ENCODE measurements at regions not wholly inside any gene's neighbourhood (a gene's known extent, or its start where the extent isn't known, plus 50 kb on each side); places are given as distances from the start of the nearest gene placed in this dataset.

- Mint-ChIP-seq H3K36me3 (ENCODE audit: low read depth) (no peaks in the 10 kb centered on the region), H3K4me3 (no peak overlapping the region), H3K27me3 (peaks cover 13% of the 10 kb centered on the region), H3K4me1 (ENCODE audit: low read depth) (no peaks in the 10 kb centered on the region), H3K9me3 (no peaks in the 10 kb centered on the region), H3K27ac (no peak overlapping the region)
- DNase-seq, result no peak
Measured at GRCh38 chr15:98592136-98592535, 56.2 kb upstream of the IGF1R start.

- Mint-ChIP-seq H3K36me3 (ENCODE audit: low read depth) (no peaks in the 10 kb centered on the region), H3K4me1 (ENCODE audit: low read depth) (peaks cover 16% of the 10 kb centered on the region), H3K4me3 (no peak overlapping the region), H3K27ac (no peak overlapping the region), H3K27me3 (peaks cover 7% of the 10 kb centered on the region), H3K9me3 (no peaks in the 10 kb centered on the region)
- DNase-seq, result no peak
Measured at GRCh38 chr15:98596131-98596530, 52.2 kb upstream of the IGF1R start.

DNA sequence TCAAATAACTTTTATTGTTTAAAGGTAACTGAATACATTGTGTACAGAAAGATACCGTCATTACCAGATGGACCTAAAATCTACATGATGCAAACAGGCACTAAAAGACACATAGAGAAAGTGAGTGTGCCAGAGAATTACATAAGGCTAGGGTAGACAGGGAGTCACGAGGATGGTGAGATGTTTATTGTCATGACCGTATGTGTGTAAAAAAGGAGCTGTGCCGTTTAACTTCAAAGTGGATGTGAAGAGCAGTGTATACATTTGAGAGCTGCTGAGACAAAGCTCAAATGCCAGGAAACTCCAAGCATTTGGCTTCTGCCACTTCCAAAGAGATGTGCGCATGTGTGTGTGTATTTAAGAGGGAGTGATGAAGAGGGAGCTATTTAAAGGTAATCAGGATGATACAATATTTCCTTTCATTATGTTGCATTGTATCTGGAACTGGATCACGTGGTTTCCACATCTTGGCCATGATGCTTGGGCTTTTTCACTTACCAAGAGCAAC is 51.4 kb upstream of the IGF1R start:
- Mint-ChIP-seq H3K4me1 (ENCODE audit: low read depth) (peaks cover 16% of the 10 kb centered on the region), H3K4me3 (no peak overlapping the region), H3K36me3 (ENCODE audit: low read depth) (no peaks in the 10 kb centered on the region), H3K9me3 (no peaks in the 10 kb centered on the region), H3K27me3 (peaks cover 2% of the 10 kb centered on the region), H3K27ac (no peak overlapping the region)
- no peak for DNase-seq

DNA sequence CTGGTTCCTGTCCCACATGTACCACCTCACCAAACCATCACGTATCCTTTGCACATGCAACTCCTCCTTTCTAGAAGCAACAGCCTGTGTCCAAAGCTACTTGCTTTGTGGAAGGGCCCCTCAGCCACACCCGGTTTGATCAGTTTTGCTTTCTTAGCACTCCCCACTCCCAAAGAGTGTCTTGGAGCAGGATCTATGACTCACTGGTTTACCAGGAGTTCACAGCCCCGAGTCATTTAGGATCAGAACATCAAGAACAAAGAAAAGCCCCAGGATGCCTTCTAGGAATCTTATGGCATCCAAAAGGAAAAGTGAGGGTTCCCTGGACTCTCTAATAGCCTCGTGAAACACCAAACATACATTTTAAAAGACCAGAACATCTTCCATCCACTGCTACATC is 50.7 kb upstream of the IGF1R start:
- Mint-ChIP-seq H3K9me3 (no peaks in the 10 kb centered on the region), H3K36me3 (ENCODE audit: low read depth) (no peaks in the 10 kb centered on the region), H3K27ac (no peak overlapping the region), H3K4me3 (no peak overlapping the region), H3K4me1 (ENCODE audit: low read depth) (peaks cover 16% of the 10 kb centered on the region), H3K27me3 (no peaks in the 10 kb centered on the region)
- DNase-seq, result no peak

Data from activated T-cell treated with anti-CD3 and anti-CD28 coated beads, Interleukin-2, amount 50 U/mL, for 24 hours (primary cell).